WTC11 (cell line): ENCODE measurements at regions not wholly inside any gene's neighbourhood (a gene's known extent, or its start where the extent isn't known, plus 50 kb on each side); places are given as distances from the start of the nearest gene placed in this dataset.

Experiments
- ATAC-seq: fragments of 200-7000 bp; cut with Tn5 transposase; 2 replicates; pipeline ENCODE4 v1.10.0; 2021; ENCODE audit warnings: mild to moderate bottlenecking, moderate library complexity
- CTCF ChIA-PET: fragments of 300-600 bp; sonication (Branson Sonifier 250); formaldehyde crosslinking; loops from one replicate; lab custom pipeline; 2021; ENCODE audit warnings: antibody characterized with exemption; lab: Charles Lee
- POLR2A ChIA-PET: fragments of 350-600 bp; sonication (Branson Sonifier 250); formaldehyde crosslinking; loops from one replicate; lab custom pipeline; 2021; ENCODE audit warnings: antibody characterized with exemption; lab: Charles Lee
- DNase-seq: peaks from one replicate; pipeline ENCODE4 v3.0.0; 2021; ENCODE audit warnings: low spot score
- H3K27ac Mint-ChIP-seq: 2 replicates; pipeline ENCODE4 v1.8.0; 2021; ENCODE audit warnings: mixed read lengths
- H3K27me3 Mint-ChIP-seq: 2 replicates; pipeline ENCODE4 v1.8.0; 2021; ENCODE audit warnings: low read depth, mild to moderate bottlenecking, moderate library complexity, mixed read lengths
- H3K36me3 Mint-ChIP-seq: 2 replicates; pipeline ENCODE4 v1.8.0; 2021; ENCODE audit warnings: mixed read lengths
- H3K4me1 Mint-ChIP-seq: 2 replicates; pipeline ENCODE4 v1.8.0; 2022; ENCODE audit warnings: mixed read lengths
- H3K4me3 Mint-ChIP-seq: 2 replicates; pipeline ENCODE4 v1.8.0; 2021; ENCODE audit warnings: mild to moderate bottlenecking, moderate library complexity, mixed read lengths
- H3K9me3 Mint-ChIP-seq: 2 replicates; pipeline ENCODE4 v1.8.0; 2021; ENCODE audit warnings: mixed read lengths
- ARID4B ChIP-seq: sonication (generic); formaldehyde crosslinking; IDR thresholded peaks from 2 replicates; pipeline ENCODE4 v1.8.0; 2023; ENCODE audit warnings: missing genetic modification reagents, mild to moderate bottlenecking, borderline replicate concordance
- ESRRA ChIP-seq: sonication (generic); formaldehyde crosslinking; IDR thresholded peaks from 2 replicates; pipeline ENCODE4 v1.8.1; 2022; ENCODE audit warnings: mild to moderate bottlenecking, missing genetic modification reagents, borderline replicate concordance
- NR3C1 ChIP-seq: sonication (generic); formaldehyde crosslinking; conservative IDR thresholded peaks from 2 replicates; pipeline ENCODE4 v1.8.1; 2023; ENCODE audit warnings: low read depth, mild to moderate bottlenecking, missing genetic modification reagents
- SMAD4 ChIP-seq: sonication (generic); formaldehyde crosslinking; IDR thresholded peaks from 2 replicates; pipeline ENCODE4 v1.8.0; 2022; ENCODE audit warnings: mild to moderate bottlenecking, missing genetic modification reagents
- SP1 ChIP-seq: sonication (generic); formaldehyde crosslinking; conservative IDR thresholded peaks from 2 replicates; pipeline ENCODE4 v1.8.1; 2022; ENCODE audit warnings: missing genetic modification reagents
- TEAD4 ChIP-seq: sonication (generic); formaldehyde crosslinking; IDR thresholded peaks from 2 replicates; pipeline ENCODE4 v1.8.0; 2022; ENCODE audit warnings: mild to moderate bottlenecking, missing genetic modification reagents
- ZBTB21 ChIP-seq: sonication (generic); formaldehyde crosslinking; IDR thresholded peaks from 2 replicates; pipeline ENCODE4 v1.8.1; 2023; ENCODE audit warnings: mild to moderate bottlenecking, missing genetic modification reagents, borderline replicate concordance
- ZNF232 ChIP-seq: sonication (generic); formaldehyde crosslinking; IDR thresholded peaks from 2 replicates; pipeline ENCODE4 v1.8.0; 2022; ENCODE audit warnings: mild to moderate bottlenecking, missing genetic modification reagents
- ZNF263 ChIP-seq: sonication (generic); formaldehyde crosslinking; IDR thresholded peaks from 2 replicates; pipeline ENCODE4 v1.8.1; 2022; ENCODE audit warnings: low read depth, mild to moderate bottlenecking, moderate library complexity, missing genetic modification reagents
- TF ChIP-seq, protein P1 (sequence below): fragments of 250-450 bp; sonication (Bioruptor Pico); IDR thresholded peaks from 2 replicates; pipeline ENCODE4 v1.9.0; 2021; ENCODE audit warnings: mild to moderate bottlenecking
- TF ChIP-seq, protein P2 (sequence below): sonication (generic); formaldehyde crosslinking; conservative IDR thresholded peaks from 2 replicates; pipeline ENCODE4 v1.8.1; 2023; ENCODE audit warnings: mild to moderate bottlenecking, low read depth, missing genetic modification reagents, moderate library complexity
- TF ChIP-seq, protein P3 (sequence below): fragments of 250-450 bp; sonication (Bioruptor Pico); IDR thresholded peaks from 2 replicates; pipeline ENCODE4 v2.1.2; 2022; ENCODE audit warnings: mild to moderate bottlenecking, moderate library complexity

DNA sequence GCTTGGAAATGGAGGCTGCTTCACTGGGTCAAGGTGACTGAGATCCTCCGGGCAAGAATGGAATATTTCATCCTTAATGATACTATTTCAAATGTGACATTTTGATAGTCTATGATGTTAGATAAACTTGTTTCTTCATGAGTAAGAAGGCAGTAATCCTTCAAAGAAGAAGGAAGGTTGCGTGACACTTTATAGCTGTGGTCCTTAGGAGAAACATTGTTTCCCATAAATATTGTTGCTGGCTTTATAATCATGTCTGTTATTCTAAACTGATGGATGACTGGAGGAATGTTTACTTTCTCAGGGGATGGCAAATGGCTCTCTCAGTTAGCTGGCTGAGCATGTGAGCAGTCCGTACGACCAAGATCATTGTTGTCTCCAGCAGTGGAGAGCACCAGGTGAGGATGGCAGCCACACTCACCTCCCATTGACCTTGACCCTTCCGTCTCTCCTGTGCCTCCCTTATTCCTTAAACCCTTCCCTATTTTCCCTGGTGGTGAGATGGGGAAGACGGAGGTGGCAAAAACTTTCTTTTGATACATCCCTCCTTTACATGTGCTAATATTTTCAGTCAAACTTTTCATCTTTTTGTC lies 171.2 kb upstream of the OLIG3 start:
- ChIA-PET POLR2A (no interaction called here), CTCF (no interaction called here)
- Mint-ChIP-seq H3K4me1 (no peaks in the 10 kb centered on the region), H3K4me3 (no peak overlapping the region), H3K9me3 (peaks cover 7% of the 10 kb centered on the region), H3K27ac (no peak overlapping the region), H3K36me3 (no peaks in the 10 kb centered on the region; the same call in 1 of the 2 replicates), H3K27me3 (no peaks in the 10 kb centered on the region)
- no peak for DNase-seq
- ATAC-seq: no peak
- TF ChIP-seq, protein P1, sequence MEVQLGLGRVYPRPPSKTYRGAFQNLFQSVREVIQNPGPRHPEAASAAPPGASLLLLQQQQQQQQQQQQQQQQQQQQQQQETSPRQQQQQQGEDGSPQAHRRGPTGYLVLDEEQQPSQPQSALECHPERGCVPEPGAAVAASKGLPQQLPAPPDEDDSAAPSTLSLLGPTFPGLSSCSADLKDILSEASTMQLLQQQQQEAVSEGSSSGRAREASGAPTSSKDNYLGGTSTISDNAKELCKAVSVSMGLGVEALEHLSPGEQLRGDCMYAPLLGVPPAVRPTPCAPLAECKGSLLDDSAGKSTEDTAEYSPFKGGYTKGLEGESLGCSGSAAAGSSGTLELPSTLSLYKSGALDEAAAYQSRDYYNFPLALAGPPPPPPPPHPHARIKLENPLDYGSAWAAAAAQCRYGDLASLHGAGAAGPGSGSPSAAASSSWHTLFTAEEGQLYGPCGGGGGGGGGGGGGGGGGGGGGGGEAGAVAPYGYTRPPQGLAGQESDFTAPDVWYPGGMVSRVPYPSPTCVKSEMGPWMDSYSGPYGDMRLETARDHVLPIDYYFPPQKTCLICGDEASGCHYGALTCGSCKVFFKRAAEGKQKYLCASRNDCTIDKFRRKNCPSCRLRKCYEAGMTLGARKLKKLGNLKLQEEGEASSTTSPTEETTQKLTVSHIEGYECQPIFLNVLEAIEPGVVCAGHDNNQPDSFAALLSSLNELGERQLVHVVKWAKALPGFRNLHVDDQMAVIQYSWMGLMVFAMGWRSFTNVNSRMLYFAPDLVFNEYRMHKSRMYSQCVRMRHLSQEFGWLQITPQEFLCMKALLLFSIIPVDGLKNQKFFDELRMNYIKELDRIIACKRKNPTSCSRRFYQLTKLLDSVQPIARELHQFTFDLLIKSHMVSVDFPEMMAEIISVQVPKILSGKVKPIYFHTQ: no peak

- H3K27me3 Mint-ChIP-seq: no peaks in the 10 kb centered on the region; the same call in 1 of the 2 replicates
- ChIA-PET POLR2A (no interaction called here), CTCF (no interaction called here)
- H3K4me1 Mint-ChIP-seq: no peaks in the 10 kb centered on the region
- H3K36me3 Mint-ChIP-seq: no peaks in the 10 kb centered on the region; the same call in 1 of the 2 replicates
- ATAC-seq (no peak), DNase-seq (no peak)
- peaks cover 12% of the 10 kb centered on the region for H3K9me3 Mint-ChIP-seq
- no peak overlapping the region for H3K4me3 Mint-ChIP-seq
- TF ChIP-seq, protein P2, sequence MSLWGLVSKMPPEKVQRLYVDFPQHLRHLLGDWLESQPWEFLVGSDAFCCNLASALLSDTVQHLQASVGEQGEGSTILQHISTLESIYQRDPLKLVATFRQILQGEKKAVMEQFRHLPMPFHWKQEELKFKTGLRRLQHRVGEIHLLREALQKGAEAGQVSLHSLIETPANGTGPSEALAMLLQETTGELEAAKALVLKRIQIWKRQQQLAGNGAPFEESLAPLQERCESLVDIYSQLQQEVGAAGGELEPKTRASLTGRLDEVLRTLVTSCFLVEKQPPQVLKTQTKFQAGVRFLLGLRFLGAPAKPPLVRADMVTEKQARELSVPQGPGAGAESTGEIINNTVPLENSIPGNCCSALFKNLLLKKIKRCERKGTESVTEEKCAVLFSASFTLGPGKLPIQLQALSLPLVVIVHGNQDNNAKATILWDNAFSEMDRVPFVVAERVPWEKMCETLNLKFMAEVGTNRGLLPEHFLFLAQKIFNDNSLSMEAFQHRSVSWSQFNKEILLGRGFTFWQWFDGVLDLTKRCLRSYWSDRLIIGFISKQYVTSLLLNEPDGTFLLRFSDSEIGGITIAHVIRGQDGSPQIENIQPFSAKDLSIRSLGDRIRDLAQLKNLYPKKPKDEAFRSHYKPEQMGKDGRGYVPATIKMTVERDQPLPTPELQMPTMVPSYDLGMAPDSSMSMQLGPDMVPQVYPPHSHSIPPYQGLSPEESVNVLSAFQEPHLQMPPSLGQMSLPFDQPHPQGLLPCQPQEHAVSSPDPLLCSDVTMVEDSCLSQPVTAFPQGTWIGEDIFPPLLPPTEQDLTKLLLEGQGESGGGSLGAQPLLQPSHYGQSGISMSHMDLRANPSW: no peak
- TF ChIP-seq SMAD4 (CRISPR knock-in tag) (no peak), NR3C1 (no peak), ZNF232 (CRISPR knock-in tag) (no peak), ARID4B (CRISPR knock-in tag) (no peak), ZNF263 (CRISPR knock-in tag) (no peak), TEAD4 (CRISPR knock-in tag) (no peak), ESRRA (CRISPR knock-in tag) (no peak), SP1 (no peak), ZBTB21 (CRISPR knock-in tag) (no peak)
- TF ChIP-seq, protein P3, sequence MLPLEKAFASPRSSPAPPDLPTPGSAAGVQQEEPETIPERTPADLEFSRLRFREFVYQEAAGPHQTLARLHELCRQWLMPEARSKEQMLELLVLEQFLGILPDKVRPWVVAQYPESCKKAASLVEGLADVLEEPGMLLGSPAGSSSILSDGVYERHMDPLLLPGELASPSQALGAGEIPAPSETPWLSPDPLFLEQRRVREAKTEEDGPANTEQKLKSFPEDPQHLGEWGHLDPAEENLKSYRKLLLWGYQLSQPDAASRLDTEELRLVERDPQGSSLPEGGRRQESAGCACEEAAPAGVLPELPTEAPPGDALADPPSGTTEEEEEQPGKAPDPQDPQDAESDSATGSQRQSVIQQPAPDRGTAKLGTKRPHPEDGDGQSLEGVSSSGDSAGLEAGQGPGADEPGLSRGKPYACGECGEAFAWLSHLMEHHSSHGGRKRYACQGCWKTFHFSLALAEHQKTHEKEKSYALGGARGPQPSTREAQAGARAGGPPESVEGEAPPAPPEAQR (CRISPR knock-in tag): no peak
- TF ChIP-seq, all 79 proteins: peak for 0
- H3K27ac Mint-ChIP-seq: no peak overlapping the region
Observed at GRCh38 chr6:137666202-137666774, 172.1 kb upstream of the OLIG3 start.
